GM12891 (cell line): ENCODE measurements at regions not wholly inside any gene's neighbourhood (a gene's known extent, or its start where the extent isn't known, plus 50 kb on each side); places are given as distances from the start of the nearest gene placed in this dataset.

Experiments
- PAX5 ChIP-seq: IDR thresholded peaks from 2 replicates; pipeline ENCODE4 v1.6.1; 2011; ENCODE audit warnings: low read length, moderate library complexity, mild to moderate bottlenecking; ENCODE audit not compliant: insufficient read depth, severe bottlenecking
- POLR2A ChIP-seq: IDR thresholded peaks from 2 replicates; pipeline ENCODE4 v1.6.1; 2011; ENCODE audit warnings: low read depth, low read length, control low read depth
- POLR2AphosphoS5 ChIP-seq: IDR thresholded peaks from 2 replicates; pipeline ENCODE4 v1.6.1; 2011; ENCODE audit warnings: low read depth, low read length, control low read depth

GRCh38 chr12:83186419-83186818, 499.7 kb downstream of the TMTC2 start:
- no peak for TF ChIP-seq POLR2A
- no peak for TF ChIP-seq POLR2AphosphoS5
- no peak for TF ChIP-seq PAX5
